Left ventricle myocardium inferior (tissue), 1 donor: ENCODE measurements at regions not wholly inside any gene's neighbourhood (a gene's known extent, or its start where the extent isn't known, plus 50 kb on each side); places are given as distances from the start of the nearest gene placed in this dataset.

Source experiments
- DNase-seq: peaks from one replicate; pipeline ENCODE4 v3.0.0-alpha.2; 2020
- H3K27ac ChIP-seq: fragments of 200-600 bp; replicated peaks from 2 replicates; pipeline ENCODE4 v1.8.0; 2021
- H3K27me3 ChIP-seq: fragments of 200-600 bp; 2 replicates; pipeline ENCODE4 v1.8.0; 2021; ENCODE audit warnings: low read depth
- H3K36me3 ChIP-seq: fragments of 200-600 bp; 2 replicates; pipeline ENCODE4 v1.8.0; 2021
- H3K4me1 ChIP-seq: fragments of 200-600 bp; 2 replicates; pipeline ENCODE4 v1.8.0; 2021
- H3K4me3 ChIP-seq: fragments of 200-600 bp; 2 replicates; pipeline ENCODE4 v1.8.0; 2021; ENCODE audit warnings: mild to moderate bottlenecking, moderate library complexity
- H3K9me3 ChIP-seq: fragments of 200-600 bp; replicated peaks from 2 replicates; pipeline ENCODE4 v1.8.0; 2021
- CTCF ChIP-seq: fragments of 200-600 bp; IDR thresholded peaks from 2 replicates; pipeline ENCODE4 v1.8.0; 2021; ENCODE audit warnings: antibody characterized with exemption, mild to moderate bottlenecking, borderline replicate concordance
- intact Hi-C: fragments of 100-400 bp; cut with micrococcal nuclease; formaldehyde crosslinking; loops from one replicate; pipeline ENCODE4 v1.11.0; 2022
- donor health status: DM: no; HTN: yes; CAD: no; lungs with severe emphysema.

DNA sequence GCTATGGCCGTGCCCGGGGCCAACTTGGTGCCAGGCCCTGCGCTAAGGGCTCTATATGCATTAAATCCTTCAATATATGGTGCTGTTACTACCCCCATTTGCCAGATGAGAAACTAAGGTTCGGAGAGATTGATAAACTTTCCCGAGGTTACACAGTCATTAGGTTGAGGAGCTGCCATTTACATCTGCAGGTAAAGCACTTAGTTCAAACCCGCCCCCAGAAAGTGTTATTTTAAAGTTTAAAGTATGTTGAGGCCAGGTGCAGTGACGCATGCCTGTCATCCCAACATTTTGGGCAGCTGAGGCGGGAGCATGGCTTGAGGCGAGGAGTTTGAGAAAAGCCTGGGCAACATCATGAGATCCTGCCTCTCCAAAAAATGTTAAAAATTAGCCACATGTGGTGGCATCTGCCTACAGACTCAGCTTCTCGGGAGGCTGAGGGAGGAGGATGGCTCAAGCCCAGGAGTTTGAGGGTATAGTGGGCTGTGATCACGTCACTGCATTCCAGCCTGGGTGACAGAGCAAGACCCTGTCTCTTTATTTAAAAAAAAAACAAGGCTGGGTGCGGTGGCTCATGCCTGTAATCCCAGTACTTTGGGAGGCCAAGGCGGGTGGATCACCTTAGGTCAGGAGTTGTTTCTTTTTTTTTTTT, 264.7 kb downstream of the PARN start:
- no peak for TF ChIP-seq CTCF
- H3K4me1 ChIP-seq = peaks cover 7% of the 10 kb centered on the region
- DNase-seq = no peak
- H3K36me3 ChIP-seq = no peaks in the 10 kb centered on the region
- no peak overlapping the region for H3K27ac ChIP-seq
- H3K27me3 ChIP-seq = no peaks in the 10 kb centered on the region
- no peaks in the 10 kb centered on the region for H3K9me3 ChIP-seq
- intact Hi-C loops = no loop called here
- H3K4me3 ChIP-seq = no peak overlapping the region

- no peaks in the 10 kb centered on the region for H3K9me3 ChIP-seq
- TF ChIP-seq CTCF = no peak
- no peak overlapping the region for H3K27ac ChIP-seq
- H3K27me3 ChIP-seq = no peaks in the 10 kb centered on the region
- no peaks in the 10 kb centered on the region for H3K36me3 ChIP-seq
- no peak for DNase-seq
- intact Hi-C loops = no loop called here
- peaks cover 7% of the 10 kb centered on the region for H3K4me1 ChIP-seq
- H3K4me3 ChIP-seq = no peak overlapping the region
These were observed 265.5 kb downstream of the PARN start for GRCh38 chr16:14364386-14365199.

DNA sequence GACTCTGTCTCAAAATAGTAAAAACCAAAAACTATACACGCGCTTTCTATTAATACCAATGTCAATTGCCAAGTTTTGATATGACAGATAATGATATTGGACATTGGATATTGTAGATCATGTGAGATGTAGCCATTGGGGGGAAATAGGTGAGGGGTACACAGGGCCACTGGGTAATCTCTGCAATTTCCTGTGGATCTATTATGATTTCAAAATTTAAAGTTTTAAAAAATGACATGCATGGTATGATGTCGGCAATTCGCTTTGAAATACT, 266.0 kb downstream of the PARN start:
- no peaks in the 10 kb centered on the region for H3K36me3 ChIP-seq
- no peak overlapping the region for H3K4me3 ChIP-seq
- intact Hi-C loops = no loop called here
- H3K27me3 ChIP-seq = no peaks in the 10 kb centered on the region
- H3K9me3 ChIP-seq = no peaks in the 10 kb centered on the region
- H3K4me1 ChIP-seq = peaks cover 7% of the 10 kb centered on the region
- no peak for TF ChIP-seq CTCF
- H3K27ac ChIP-seq = no peak overlapping the region
- no peak for DNase-seq

DNA sequence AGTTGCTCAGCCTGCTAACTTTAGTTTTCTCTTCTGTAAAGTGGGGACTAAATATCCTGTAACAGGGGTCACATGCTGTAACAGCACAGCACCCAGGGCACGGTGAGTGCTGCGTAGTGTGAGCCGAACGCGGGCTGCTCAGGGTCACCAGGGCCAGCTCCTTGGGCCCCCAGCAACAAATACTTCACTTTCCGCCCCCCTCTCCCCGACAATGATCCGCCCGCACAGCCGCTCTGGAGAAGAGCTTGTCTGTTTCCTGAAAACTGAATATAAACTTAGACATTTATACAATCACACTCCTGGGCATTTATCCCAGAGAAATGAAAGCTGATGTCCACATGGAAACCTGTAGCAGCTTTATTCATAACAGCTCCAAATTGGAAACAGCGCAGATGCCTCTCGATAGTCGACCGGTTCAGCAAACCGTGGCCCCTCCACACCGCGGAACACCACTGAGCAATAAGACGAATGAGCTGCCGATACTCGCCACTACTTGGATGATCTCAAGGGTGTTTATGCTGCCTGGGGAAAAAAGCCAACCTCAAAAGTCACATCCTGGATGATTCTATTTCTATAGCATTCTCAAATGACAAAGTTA, 267.2 kb downstream of the PARN start:
- intact Hi-C loops = no loop called here
- H3K36me3 ChIP-seq = no peaks in the 10 kb centered on the region
- no peaks in the 10 kb centered on the region for H3K9me3 ChIP-seq
- TF ChIP-seq CTCF = no peak
- peaks cover 7% of the 10 kb centered on the region for H3K4me1 ChIP-seq
- H3K4me3 ChIP-seq = no peak overlapping the region
- no peak overlapping the region for H3K27ac ChIP-seq
- no peaks in the 10 kb centered on the region for H3K27me3 ChIP-seq
- DNase-seq = no peak

DNA sequence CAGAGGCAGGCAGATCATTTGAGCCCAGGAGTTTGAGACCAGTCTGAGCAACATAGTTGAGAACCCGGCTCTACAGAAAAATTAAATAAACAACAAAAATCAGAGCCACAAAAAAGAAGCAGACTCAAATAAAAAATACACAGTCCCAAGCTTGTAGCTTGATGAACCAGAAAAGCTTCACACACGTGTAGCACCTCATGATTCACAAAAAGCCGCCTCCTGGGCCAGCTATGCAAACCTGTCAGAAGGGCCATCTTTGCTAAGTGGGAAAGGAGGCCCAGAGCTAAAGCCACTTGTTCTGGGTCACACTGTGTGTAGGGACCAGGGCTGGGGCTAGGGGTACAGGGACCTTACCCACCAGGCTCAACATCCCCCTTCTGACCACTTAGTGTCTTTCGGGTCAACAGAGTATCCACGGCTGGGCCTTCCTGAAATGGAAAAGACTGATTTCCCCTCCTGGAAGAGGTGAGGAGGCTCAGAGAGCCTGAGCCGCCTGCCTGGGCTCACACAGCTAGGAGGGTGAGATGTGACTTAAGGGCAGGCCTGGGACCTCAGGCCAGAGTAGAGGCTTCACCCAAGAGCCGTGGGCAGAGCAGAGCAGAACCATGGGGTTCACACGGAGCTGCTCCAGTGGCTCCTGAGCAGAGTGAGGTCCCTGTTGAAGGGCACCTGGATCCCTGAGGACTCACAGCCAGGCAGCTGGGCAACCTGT, 269.6 kb downstream of the PARN start:
- Histone ChIP-seq H3K9me3 (no peaks in the 10 kb centered on the region), H3K27me3 (peaks cover 6% of the 10 kb centered on the region), H3K36me3 (no peaks in the 10 kb centered on the region), H3K4me1 (peaks cover 16% of the 10 kb centered on the region), H3K4me3 (no peak overlapping the region), H3K27ac (no peak overlapping the region)
- no peak for DNase-seq
- intact Hi-C loops = no loop called here
- no peak for TF ChIP-seq CTCF
